Effector CD8-positive, alpha-beta T cell (primary cell): ENCODE measurements at regions not wholly inside any gene's neighbourhood (a gene's known extent, or its start where the extent isn't known, plus 50 kb on each side); places are given as distances from the start of the nearest gene placed in this dataset.

Experiments used
- DNase-seq: peaks from one replicate; lab custom pipeline; 2025; lab: John Stamatoyannopoulos, UW

DNA sequence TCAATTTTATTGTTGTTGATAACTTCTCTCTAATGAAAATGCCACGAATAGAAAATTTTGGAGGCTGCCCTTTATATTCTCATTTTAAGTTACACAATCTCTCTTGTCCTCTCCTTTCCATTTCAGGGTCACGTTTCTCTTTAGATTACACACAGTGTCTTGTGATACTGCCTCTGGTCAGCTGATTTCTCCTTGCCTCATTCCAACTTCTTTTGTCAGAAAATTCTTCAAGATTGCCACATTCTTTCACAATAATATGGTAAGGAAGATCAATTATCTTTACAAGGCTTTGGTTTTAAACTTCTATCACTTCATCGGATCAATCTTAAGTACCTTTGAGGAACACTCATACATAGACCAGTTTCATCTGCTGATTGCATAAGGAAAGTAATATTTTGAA is 370.3 kb downstream of the RFPL4B start:
- DNase-seq = no peak

DNA sequence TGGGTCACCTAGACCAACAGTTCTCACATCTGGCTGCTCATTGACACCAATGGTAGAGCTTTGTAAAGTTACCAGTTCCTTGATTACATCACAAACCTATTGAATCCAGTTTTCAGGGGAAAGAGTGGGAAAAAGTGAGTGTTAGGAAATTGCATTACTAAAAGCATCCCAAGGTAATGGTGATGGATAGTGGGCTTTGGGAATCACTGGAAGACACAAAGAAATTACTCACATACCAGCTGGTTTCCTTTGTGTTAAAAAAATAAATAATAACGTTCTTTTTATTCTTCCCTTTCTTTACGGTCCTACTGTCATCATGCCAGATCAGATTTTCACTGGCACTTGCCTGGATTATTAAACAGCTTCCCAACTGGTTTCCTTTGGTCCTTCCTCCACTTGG is 370.7 kb downstream of the RFPL4B start:
- DNase-seq = no peak

DNA sequence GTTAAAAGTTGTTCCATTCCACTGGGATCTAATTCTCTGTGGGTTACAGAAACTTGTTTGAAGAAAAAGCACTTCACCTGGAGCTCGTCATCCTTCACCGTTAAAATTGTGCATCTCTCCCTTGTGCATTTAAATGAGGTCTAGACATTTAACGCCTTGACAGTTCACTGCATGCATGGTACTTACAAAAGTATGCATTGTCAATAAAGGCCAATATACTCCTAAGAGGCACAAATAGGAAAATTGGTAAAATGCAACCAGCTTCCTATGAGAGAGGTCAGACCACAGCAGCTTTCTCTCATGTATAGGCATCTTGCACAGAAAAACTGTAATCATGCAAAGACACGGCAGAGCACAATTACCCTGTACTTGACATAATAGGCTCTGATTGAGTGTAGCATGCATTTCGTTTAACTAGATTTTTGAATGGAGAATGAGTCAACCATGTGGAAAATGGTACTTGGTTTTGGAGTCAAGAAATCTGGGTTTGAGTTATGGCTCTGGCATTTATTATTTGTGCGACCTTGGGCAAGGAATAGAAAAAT is 378.5 kb downstream of the RFPL4B start:
- no peak for DNase-seq

DNA sequence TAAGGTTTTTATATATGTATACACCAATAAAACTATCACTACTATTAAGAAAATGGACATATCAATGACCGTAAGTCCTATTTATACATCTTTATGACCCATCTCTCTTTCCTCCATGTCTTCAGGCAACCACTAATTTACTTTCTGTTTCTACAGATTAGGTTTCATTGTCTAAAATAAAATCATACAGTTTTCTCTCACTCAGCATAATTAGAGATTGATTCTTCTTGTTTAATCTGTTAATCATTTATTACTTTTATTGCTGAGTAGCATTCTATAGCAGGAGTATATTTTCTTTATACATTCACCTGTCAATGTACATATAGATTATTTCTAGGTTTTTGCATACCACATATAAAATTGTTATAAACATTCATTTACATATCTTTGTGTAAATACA is 388.0 kb downstream of the RFPL4B start:
- DNase-seq = no peak

DNA sequence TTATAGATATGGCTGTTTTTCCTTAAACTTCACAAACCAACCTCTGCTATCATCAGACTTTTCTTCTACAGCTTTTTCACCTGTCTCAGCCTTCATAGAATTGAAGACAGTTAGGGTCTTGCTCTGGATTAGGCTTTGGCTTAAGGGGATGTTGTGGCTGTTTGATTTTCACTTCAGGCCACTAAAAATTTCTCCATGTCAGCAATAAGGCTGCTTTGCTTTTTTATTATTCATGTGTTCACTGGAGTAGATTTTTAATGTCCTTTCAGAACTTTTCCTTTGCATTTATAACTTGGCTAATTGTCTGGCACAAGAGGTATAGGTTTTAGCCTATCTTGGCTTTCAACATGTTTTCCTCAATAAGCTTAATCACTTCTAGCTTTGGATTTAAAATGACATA is 392.6 kb downstream of the RFPL4B start:
- DNase-seq = no peak

DNA sequence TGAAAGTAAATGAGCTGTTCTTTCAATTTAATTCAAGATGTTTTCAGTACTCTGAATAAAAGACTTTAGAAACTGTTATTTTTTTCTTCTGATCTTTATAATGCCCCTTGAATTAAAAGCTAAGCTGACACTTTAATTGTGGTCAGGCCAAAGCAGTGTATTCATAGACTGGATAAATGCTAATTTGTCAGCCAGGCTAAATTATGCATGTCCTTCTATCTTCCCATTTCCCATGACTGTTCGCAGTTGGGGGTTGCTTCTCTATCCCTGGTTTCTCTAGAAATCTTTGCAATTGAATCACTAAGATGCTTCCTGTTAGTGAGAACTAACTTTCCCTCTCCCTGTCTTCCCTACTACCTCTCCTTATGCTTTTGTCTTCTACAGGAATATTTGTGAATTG is 396.2 kb downstream of the RFPL4B start:
- DNase-seq = no peak

DNA sequence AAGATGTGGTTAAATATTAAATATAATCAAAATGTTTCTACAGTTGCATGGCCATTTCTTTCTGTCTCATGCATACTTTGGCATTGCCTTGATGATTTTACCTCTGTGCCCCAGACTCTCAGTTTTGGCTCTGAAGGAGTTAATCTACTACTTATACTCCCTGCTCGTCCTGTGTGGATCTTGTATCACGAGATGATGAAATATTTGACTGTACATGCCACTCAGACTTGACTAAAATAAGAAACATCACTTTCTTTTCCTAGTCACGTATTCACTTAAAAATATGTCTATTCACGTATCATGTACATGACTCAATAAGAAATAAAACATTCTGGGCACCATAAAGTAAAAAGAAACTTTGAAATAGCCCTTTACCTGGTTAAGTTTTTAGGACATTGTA is 397.7 kb downstream of the RFPL4B start:
- DNase-seq = no peak

DNA sequence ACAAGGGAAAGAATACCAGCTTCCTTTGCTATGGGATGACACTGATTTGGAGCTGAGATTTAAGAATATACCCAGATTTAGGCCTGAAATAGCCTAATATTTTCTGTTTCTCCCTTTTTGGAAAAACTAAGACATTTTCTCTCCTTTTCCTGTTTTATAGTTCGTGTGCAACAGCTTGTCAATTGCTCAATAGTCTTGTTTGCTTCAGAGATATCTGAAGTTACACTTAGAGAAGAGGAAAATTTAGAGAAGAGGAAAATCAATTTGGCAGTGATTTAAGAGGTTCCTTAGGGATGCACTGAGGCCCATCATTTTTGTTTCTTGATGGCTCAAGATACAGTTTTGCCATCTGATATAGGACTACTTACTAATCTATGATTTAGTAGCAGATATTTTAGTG is 398.6 kb downstream of the RFPL4B start:
- DNase-seq = no peak

DNA sequence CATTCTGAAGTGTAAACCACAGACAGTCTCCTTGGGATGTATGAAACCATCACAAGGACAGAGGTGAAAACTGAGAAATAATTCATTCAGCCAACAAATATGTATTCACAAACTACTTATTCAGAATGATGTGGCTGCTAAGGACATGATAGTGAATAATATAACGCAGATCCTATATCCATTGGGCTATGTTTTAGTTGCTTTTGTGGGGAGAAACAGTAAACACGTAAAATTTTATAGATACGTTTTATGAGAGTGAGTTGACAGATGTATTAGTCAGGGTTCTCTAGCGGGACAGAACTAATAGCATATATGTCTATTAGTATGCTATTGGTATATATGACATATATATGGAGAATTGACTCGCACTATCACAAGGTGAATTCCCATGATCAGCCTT is 402.5 kb downstream of the RFPL4B start:
- no peak for DNase-seq

DNA sequence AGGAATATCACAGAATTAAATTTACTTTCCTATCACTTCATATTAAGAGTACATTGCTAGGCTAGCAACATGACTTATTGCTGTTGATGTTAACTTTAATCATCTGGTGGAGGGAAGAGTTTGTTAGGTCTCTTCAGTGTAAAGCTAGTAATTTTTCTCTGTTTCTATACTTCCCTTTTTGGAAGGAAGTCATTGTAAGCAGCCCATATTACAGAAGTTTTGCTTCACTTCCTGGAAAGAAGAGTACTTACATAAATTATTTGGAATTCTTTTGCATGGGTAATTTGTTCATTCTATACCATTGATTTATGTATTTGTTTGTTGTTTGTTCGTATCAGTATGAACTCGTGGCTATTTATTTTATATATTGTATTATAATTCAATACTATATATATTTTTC is 405.2 kb downstream of the RFPL4B start:
- DNase-seq = no peak

DNA sequence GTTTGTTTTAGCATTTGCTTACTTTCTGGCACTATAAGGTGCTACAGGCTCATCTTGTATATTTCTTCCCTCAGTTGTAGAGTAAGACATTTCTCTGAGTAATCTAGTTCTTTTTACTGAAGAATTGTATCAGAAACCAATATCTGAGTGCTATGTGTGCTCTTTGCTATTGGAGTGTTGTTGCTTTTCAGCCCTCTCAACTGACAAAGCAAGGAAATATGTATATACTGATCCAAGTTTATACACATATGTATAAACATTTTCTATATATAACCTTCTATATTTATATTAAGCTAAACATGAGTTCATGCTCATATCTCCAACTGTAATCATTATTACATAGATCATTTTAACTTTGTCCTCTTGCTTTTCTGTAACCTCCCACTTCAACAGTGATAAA is 405.7 kb downstream of the RFPL4B start:
- DNase-seq = no peak

DNA sequence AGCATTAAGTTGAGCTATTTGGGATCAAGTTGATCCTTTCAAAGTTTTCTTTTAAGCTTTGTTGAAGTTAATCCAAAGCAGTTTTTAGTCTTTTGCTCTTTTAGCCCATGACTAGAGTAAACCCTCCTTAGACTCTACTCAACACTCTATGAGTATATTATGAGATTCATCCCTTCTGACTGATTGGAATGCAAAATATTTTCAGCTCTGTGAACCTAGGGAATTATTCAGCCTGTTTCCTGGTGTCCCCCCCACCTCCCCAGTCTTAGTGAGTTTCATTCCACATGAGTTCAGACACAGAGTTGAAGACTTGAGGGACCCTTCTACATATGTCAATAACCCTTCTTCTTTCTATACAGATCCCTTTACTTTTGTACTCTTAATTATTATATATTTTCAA is 413.7 kb downstream of the RFPL4B start:
- no peak for DNase-seq

DNA sequence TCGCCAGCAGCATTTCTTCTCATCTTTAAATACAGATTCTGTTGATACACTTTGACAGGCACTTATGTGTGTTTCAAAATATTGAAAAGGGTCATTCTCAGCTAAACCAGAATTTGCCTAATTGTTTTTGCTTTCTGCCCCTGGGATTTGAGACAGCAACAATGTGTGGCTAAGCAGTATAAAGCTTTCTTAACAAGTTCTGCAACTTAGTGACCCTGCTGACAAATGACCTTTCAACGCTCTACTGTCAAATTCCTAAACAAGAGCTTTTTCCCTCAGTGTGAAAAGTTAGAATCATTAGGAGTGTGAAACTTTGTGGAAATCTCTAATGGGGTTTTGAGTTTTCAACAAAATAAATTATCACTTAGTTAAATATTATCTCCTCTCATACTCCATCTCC is 414.6 kb downstream of the RFPL4B start:
- no peak for DNase-seq

DNA sequence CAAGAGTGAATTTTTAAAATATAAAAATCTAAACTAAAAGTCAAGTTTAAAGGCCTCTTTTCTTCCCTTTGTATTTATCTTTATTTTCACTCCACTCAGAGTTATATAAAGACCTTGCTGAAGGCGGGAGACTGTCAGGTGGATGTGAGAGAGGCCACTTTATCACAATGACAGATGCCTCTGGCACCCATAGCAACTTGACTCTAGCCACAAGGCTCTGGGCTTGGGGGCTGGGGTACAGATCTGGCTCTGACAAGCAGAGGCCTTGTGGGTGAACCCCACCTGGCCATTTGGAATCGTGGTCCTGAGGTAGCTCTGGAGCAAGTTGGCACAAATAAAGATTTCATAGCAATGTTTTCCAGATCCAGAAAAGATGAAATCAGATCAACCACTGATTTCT is 417.2 kb downstream of the RFPL4B start:
- DNase-seq = no peak

DNA sequence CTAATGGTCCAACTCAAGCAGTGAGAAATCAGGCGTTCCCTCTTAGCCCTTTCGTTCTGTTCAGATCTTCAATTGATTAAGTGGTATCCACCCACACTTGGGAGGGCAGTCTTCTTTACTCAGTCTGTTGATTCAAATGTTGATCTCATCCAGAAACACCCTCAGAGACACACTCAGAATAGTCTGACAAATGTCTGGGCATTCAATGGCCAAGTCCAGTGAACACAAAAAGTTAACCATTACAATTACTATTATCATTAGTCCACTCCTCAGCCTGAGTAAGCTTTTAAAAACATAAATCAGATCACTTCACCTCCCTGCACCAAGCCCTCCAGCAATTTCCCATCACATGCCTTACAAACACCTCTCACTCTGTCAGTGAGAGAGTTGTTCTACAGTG is 423.2 kb downstream of the RFPL4B start:
- no peak for DNase-seq

DNA sequence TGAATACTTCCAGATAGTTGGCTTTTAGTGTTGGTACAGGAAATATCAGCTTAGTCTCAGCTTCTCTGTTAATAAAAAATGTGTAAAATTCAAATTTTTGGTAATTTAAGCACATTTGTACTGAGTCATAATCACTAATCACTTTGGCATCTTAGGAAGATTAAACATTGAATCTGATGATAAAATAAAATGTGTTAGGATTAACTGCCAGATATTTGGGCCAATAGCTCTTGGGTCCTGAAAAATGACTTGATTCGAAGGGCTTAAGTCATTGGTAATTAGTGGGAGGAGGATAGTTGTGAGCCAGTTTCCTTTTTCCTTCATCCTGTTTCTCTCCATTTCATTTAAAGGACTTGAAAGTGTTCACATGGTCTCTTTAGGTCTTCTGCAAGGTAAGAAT is 426.1 kb downstream of the RFPL4B start:
- DNase-seq = no peak

DNA sequence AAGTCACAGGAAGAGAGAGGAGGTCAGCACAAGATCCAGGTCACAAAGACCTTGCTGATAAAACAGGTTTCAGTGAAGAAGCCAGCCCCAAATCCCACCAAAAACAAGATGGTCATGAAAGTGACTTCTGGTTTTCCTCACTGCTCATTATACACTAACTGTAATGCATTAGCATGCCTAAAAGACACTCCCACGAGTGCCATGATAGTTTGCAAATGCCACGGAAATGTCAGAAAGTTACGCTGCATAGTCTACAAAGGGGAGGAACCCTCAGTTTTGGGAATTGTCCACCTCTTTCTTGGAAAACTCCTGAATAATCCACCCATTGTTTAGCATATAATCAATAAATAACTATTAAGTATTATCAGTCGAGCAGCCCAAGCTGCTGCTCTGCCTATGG is 427.2 kb downstream of the RFPL4B start:
- DNase-seq = no peak

DNA sequence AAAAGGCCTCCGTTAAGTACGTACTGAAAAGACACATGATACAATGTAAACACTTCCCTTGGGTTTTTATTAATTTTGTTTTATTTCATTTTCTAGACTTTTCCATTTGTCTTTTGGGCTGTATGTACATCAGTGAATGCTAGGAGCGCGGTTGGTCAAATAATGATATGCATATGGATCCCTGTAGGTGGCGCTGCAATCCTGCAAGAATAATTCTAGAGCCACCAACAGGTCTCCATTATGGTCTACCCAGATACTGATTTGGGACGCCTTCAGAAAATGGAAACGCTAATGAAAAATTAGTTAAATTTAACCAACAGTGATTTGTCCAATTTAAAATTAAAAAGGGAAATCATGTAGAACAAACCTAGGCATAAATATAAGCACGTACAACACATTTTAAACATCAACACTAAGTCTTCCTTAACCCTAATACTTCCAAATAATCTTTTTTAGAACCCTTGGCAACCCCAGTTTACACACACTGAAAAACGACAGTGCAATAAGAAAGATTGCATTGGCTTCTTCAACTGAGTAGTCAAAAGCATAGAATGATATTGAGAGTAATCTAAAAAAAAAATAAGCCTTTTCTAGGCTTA is 433.5 kb downstream of the RFPL4B start:
- no peak for DNase-seq

DNA sequence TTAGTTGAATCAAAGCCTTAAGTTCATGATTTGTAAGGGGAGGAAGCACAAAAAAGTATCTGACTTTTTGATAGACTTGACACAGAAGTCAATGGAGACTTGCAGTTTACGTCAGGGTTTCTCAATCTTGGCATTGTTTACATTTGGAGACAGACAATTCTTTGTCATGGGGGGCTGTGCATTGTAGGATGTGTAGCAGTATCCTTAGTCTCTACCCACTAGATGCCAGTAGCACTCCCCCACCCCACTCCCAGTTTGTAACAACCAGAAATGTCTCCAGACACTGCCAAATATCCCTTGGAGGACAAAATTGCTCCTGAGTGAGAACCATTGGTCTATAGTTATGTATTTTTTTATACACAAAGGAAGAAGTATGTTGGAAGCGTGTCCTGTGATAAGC is 434.1 kb downstream of the RFPL4B start:
- DNase-seq = no peak

DNA sequence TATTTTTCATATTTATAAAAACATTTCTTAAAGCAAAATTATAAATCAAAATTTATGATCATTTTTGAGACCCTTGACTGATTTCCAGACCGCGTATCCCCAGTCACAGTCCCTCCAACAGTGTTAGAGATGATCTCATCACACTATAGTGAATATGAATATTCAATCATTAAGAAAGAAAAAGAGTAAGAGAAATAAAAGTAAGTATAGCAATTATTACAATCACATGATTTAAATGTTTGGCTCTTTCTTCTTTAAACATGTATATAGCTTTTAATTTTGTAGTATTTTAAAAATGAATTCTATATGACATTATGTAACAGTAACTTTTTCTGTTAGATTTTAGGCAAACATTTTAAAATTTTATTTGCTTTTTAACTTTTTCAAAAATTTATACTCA is 438.3 kb downstream of the RFPL4B start:
- DNase-seq = no peak

DNA sequence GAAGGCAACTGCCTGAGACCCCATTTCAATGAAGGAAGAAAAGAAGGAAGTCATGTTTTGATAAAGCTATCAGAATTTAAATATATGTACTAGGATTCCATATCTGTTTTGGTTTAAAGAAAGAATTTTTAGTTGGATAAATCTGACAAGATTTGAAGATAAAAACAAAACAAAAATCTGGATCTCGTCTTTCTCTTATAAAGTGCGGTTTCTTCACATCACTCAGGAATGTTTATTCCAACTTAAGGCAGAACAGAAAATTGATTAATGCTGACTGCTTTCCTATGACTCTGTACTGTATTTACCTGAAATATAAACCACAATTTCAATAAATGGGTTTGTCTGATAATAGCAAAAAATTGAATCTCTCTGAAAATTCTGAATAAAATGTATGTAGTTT is 439.7 kb downstream of the RFPL4B start:
- DNase-seq = no peak

DNA sequence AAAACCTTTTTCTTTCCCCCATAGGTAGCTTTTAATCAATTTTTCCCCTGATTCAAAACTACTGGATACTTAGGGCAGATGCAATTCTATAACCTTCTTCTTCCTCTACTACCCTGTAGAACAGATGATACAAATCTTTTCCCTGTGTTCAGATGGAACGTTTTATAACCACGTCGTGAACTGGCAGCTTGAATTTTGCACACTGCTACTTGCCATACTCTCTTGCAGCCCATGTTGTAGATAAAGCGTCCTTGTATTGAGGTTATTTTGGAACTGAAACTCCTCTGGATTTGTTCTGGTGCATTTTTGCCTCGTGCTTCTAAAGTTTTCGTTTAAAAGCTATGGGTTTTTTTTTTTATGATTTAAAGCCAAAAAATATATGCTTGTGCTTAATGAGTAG is 440.2 kb downstream of the RFPL4B start:
- no peak for DNase-seq

DNA sequence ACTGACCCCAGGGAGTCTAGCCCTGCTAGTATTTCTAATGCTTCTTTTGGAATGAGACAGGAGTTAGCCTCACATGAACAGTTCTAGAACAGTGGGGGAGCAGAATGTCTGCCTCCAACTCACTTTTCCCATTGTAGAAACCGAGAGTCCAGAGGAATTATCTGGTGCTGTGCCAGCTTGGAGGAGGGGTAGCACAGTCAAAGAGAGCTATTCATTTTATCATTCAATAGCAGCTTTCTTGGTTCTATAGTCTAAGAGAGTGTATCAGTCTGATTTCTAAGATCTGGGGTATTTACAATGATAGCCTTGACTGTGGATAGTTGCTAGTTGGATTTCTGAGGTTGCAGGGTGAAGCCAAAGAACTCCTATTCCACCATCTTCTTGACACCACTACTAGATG is 448.2 kb downstream of the RFPL4B start:
- DNase-seq = no peak

DNA sequence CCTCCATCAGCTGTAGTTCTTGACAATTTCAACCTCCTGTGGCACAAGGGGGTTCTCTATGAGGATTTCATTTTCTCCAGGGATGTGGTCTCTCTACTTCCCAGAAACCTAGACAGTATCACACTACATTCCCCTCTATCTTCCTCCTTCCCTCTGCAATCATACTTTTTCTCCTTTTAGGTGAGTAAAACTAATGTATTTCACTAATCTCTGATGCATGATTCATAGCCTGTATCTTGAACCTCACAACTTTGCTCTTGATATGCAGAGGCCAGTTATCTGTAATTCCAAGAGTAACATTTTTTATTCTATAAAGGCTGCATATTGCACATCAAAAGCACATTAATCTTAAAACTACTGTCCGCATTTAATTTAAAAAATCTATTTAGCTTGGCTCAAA is 449.6 kb downstream of the RFPL4B start:
- DNase-seq = no peak

DNA sequence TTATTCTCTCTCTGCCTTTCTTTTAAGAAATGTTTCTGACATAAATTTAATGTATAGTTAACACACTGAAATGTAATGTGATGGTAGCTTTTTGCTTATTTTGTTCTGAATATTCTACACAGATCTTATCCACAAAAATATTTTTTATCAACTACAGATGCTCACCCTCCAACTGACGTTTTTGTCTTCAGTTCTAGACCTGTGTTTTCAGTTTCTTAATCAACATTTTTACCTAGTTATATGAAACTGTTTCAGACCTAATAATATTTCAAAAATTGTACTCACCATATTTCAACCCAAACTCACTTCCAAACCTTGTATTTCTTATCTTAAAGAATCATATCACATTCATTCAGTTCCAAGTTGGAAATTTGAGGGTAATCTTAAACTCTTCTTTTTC is 452.8 kb downstream of the RFPL4B start:
- DNase-seq = no peak
